ENCODE measurements at regions not wholly inside any gene's neighbourhood (a gene's known extent, or its start where the extent isn't known, plus 50 kb on each side); places are given as distances from the start of the nearest gene placed in this dataset.

- DNase-seq (ENCODE audit: low read depth, low spot score) (no peak), ATAC-seq (no peak)
- CTCF ChIA-PET: no interaction called here
- no peak overlapping the region for H3K4me3 ChIP-seq (ENCODE audit: low read depth in 2 of 2, low read length in 2 of 2)
- no peak overlapping the region for H3K27ac ChIP-seq (ENCODE audit: low read length)
- H3K9me3 ChIP-seq (ENCODE audit: control insufficient read depth, insufficient read depth, low read depth, low read length): no peaks in the 10 kb centered on the region
- in situ Hi-C loops (cut with HindIII; ENCODE audit: low pct_unique_long_range_greater_than_20kb, low sequenced_read_pairs): no loop called here
- TF ChIP-seq REST (IDR thresholded peaks at IDR 0.05; ENCODE audit: insufficient read depth in 1 of 2, low read depth in 2 of 2, low read length in 1 of 2) (no peak), POLR2AphosphoS5 (IDR thresholded peaks at IDR 0.05; ENCODE audit: low read depth, low read length) (no peak), CTCF (IDR thresholded peaks at IDR 0.05) (no peak), SIN3A (IDR thresholded peaks at IDR 0.05; ENCODE audit: borderline replicate concordance, insufficient read depth, low read depth, low read length) (no peak)
- intact Hi-C loops (cut with micrococcal nuclease; ENCODE audit: unreplicated experiment): no loop called here
- no peaks in the 10 kb centered on the region for H3K27me3 ChIP-seq (ENCODE audit: control insufficient read depth, insufficient read depth, low read length)
- POLR2A ChIA-PET: no interaction called here
- no peaks in the 10 kb centered on the region for H3K4me1 ChIP-seq (ENCODE audit: control insufficient read depth, insufficient read depth, low read length)
- no peaks in the 10 kb centered on the region for H3K36me3 ChIP-seq (ENCODE audit: control insufficient read depth, insufficient read depth, low read length)
- no TSS peak for BruUV-seq (replicated peaks)
These were observed 120.8 kb upstream of the TNFSF11 start for GRCh38 chr13:42453091-42453645.

GRCh38 chr13:42454749-42455148 lies 119.2 kb upstream of the TNFSF11 start:
- no peak for TF ChIP-seq CTCF (IDR thresholded peaks at IDR 0.05)
- TF ChIP-seq TCF7L2 (IDR thresholded peaks at IDR 0.05; ENCODE audit: low read depth, low read length): no peak
- no peak for TF ChIP-seq REST (IDR thresholded peaks at IDR 0.05; ENCODE audit: insufficient read depth in 1 of 2, low read depth in 2 of 2, low read length in 1 of 2)
- no peak for TF ChIP-seq SIN3A (IDR thresholded peaks at IDR 0.05; ENCODE audit: borderline replicate concordance, insufficient read depth, low read depth, low read length)
- no peak for TF ChIP-seq POLR2AphosphoS5 (IDR thresholded peaks at IDR 0.05; ENCODE audit: low read depth, low read length)
- CTCF ChIA-PET: no interaction called here
- H3K4me1 ChIP-seq (ENCODE audit: control insufficient read depth, insufficient read depth, low read length): no peaks in the 10 kb centered on the region
- DNase-seq (ENCODE audit: low read depth, low spot score) (no peak), ATAC-seq (no peak)
- no peak overlapping the region for H3K27ac ChIP-seq (ENCODE audit: low read length)
- no peaks in the 10 kb centered on the region for H3K27me3 ChIP-seq (ENCODE audit: control insufficient read depth, insufficient read depth, low read length)
- in situ Hi-C loops (cut with HindIII; ENCODE audit: low pct_unique_long_range_greater_than_20kb, low sequenced_read_pairs): no loop called here
- BruUV-seq (replicated peaks): no TSS peak
- POLR2A ChIA-PET: no interaction called here
- H3K4me3 ChIP-seq (ENCODE audit: low read depth in 2 of 2, low read length in 2 of 2): no peak overlapping the region
- intact Hi-C loops (cut with micrococcal nuclease; ENCODE audit: unreplicated experiment): no loop called here
- H3K9me3 ChIP-seq (ENCODE audit: control insufficient read depth, insufficient read depth, low read depth, low read length): no peaks in the 10 kb centered on the region
- H3K36me3 ChIP-seq (ENCODE audit: control insufficient read depth, insufficient read depth, low read length): no peaks in the 10 kb centered on the region
